Activated CD8-positive, alpha-beta memory T cell treated with anti-CD3 and anti-CD28 coated beads for 36 hours (primary cell): ENCODE measurements at regions not wholly inside any gene's neighbourhood (a gene's known extent, or its start where the extent isn't known, plus 50 kb on each side); places are given as distances from the start of the nearest gene placed in this dataset.
"Not testable (repeated sequence)": the region's sequence is repeated elsewhere in the genome, so short reads cannot be mapped to it uniquely, and the experiment has no call there.

Source experiments
- CTCF ChIA-PET: fragments of 350-600 bp; sonication (Branson Sonifier 250); formaldehyde crosslinking; loops from one replicate; lab custom pipeline; 2021; ENCODE audit warnings: antibody characterized with exemption; lab: Charles Lee
- POLR2A ChIA-PET: fragments of 350-600 bp; sonication (Branson Sonifier 250); formaldehyde crosslinking; loops from one replicate; lab custom pipeline; 2021; ENCODE audit warnings: antibody characterized with exemption; lab: Charles Lee

GRCh38 chr15:84360902-84361301 is 125.3 kb downstream of the GOLGA6L4 start:
- POLR2A ChIA-PET, CTCF ChIA-PET: not testable (repeated sequence)

GRCh38 chr15:84384421-84384820 is 148.8 kb downstream of the GOLGA6L4 start:
- CTCF ChIA-PET = not testable (repeated sequence)

GRCh38 chr15:84387086-84387485 is 151.5 kb downstream of the GOLGA6L4 start:
- POLR2A ChIA-PET = no interaction called here
- CTCF ChIA-PET = no interaction called here

More at GRCh38 chr15:84384421-84384820, 148.8 kb downstream of the GOLGA6L4 start:
- POLR2A ChIA-PET = not testable (repeated sequence)

- POLR2A ChIA-PET, CTCF ChIA-PET: not testable (repeated sequence)
Observed at GRCh38 chr15:84388201-84388600, 152.6 kb downstream of the GOLGA6L4 start.

- CTCF ChIA-PET, POLR2A ChIA-PET: not testable (repeated sequence)
Observed at GRCh38 chr15:84388638-84389037, 153.1 kb downstream of the GOLGA6L4 start.

GRCh38 chr15:84390324-84390723 is 154.8 kb downstream of the GOLGA6L4 start:
- POLR2A ChIA-PET, CTCF ChIA-PET: not testable (repeated sequence)

- CTCF ChIA-PET = no interaction called here
- POLR2A ChIA-PET = no interaction called here
Observed at GRCh38 chr15:84391191-84391590, 155.6 kb downstream of the GOLGA6L4 start.

- CTCF ChIA-PET = interaction anchor here (0.6 kb wide), 1 partner anchor 277 kb away, joined by 4 read pairs; no protein-coding TSS in a partner anchor
- POLR2A ChIA-PET = not testable (repeated sequence)
Observed at GRCh38 chr15:84392020-84392419, 156.4 kb downstream of the GOLGA6L4 start.

- CTCF ChIA-PET, POLR2A ChIA-PET: not testable (repeated sequence)
Observed at GRCh38 chr15:84393386-84393936, 157.9 kb downstream of the GOLGA6L4 start.

GRCh38 chr15:84393966-84394365 is 158.4 kb downstream of the GOLGA6L4 start:
- POLR2A ChIA-PET, CTCF ChIA-PET: not testable (repeated sequence)

- POLR2A ChIA-PET, CTCF ChIA-PET: not testable (repeated sequence)
Observed at GRCh38 chr15:84395384-84395783, 159.8 kb downstream of the GOLGA6L4 start.

GRCh38 chr15:84395881-84396280 is 160.3 kb downstream of the GOLGA6L4 start:
- CTCF ChIA-PET, POLR2A ChIA-PET: not testable (repeated sequence)

GRCh38 chr15:84397066-84397465 is 161.5 kb downstream of the GOLGA6L4 start:
- CTCF ChIA-PET, POLR2A ChIA-PET: not testable (repeated sequence)

- CTCF ChIA-PET, POLR2A ChIA-PET: not testable (repeated sequence)
Observed at GRCh38 chr15:84398087-84398486, 162.5 kb downstream of the GOLGA6L4 start.

- CTCF ChIA-PET = no interaction called here
- POLR2A ChIA-PET = no interaction called here
Observed at GRCh38 chr15:84398763-84399701, 163.5 kb downstream of the GOLGA6L4 start.

- CTCF ChIA-PET = no interaction called here
Observed at GRCh38 chr15:84400017-84400740, 164.6 kb downstream of the GOLGA6L4 start.

GRCh38 chr15:84400820-84401219 is 165.2 kb downstream of the GOLGA6L4 start:
- ChIA-PET POLR2A (no interaction called here), CTCF (no interaction called here)

More at GRCh38 chr15:84400017-84400740, 164.6 kb downstream of the GOLGA6L4 start:
- POLR2A ChIA-PET = no interaction called here

- CTCF ChIA-PET, POLR2A ChIA-PET: not testable (repeated sequence)
Observed at GRCh38 chr15:84401461-84401860, 165.9 kb downstream of the GOLGA6L4 start.

GRCh38 chr15:84401891-84402840 is 166.6 kb downstream of the GOLGA6L4 start:
- POLR2A ChIA-PET, CTCF ChIA-PET: not testable (repeated sequence)
